GM10266 (cell line): ENCODE measurements at regions not wholly inside any gene's neighbourhood (a gene's known extent, or its start where the extent isn't known, plus 50 kb on each side); places are given as distances from the start of the nearest gene placed in this dataset.
"Not testable (repeated sequence)": the region's sequence is repeated elsewhere in the genome, so short reads cannot be mapped to it uniquely, and the experiment has no call there.

Experiments
- DNase-seq: peaks from one replicate; pipeline ENCODE4 v3.0.0; 2012; ENCODE audit errors: extremely low spot score
- CTCF ChIP-seq: IDR thresholded peaks from 2 replicates; pipeline ENCODE4 v1.5.1; 2012; ENCODE audit warnings: mild to moderate bottlenecking, low read depth; ENCODE audit not compliant: control insufficient read depth, insufficient read depth; ENCODE audit errors: missing control alignments

GRCh38 chr9:38130724-38131123 lies 61.7 kb upstream of the SHB start:
- no peak for DNase-seq
- TF ChIP-seq CTCF, result no peak

DNA sequence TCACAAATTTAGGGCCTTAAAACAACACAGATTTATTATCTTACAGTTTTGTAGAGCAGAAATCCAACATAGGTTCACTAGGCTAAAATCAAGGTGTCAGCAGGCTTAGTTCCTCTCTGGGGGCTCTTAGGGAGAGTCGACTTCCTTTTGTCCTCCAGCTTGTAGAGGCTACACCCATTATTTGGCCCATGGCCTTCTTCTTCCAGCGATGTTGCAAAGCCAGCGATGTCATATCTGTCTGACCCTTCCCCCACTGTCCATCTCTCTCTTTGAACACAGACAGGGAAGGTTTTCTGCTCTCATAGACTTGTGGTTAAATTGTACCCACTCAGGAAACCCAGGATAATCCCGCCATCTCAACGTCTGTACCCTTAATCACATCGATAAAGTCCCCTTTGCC lies 60.3 kb upstream of the SHB start:
- TF ChIP-seq CTCF, result no peak
- no peak for DNase-seq

- TF ChIP-seq CTCF, result no peak
- DNase-seq, result no peak
These were observed 59.8 kb upstream of the SHB start for GRCh38 chr9:38128752-38129270.

DNA sequence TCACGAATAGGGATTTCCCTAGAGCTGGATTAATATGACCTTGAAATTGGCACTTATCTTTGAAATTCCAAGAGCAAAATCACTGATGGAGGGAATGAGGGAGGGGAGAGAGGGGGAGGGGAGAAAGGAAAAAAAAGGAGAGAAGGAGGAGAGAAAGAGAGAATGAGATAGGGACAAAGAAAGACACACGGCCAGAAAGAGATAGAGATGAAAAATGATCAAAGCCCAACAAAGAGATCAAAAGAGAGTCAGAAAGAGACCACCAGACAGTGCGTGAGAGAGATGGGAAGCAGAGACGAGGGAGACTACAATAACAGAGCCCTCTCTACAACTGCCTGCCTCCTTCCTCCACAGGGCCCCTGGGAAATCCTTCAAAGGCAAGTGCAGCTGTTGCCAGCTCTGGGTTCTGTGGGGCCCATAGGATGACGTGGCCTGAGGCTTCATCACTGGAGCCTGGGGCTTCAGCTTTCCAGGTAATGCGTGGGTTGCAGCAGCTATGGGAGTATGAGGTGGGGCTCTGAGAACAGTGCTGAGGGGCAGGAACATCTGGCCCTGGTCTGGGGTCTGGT lies 58.3 kb upstream of the SHB start:
- no peak for TF ChIP-seq CTCF
- no peak for DNase-seq

GRCh38 chr9:38126730-38127129 lies 57.7 kb upstream of the SHB start:
- DNase-seq, result no peak
- TF ChIP-seq CTCF, result no peak

DNA sequence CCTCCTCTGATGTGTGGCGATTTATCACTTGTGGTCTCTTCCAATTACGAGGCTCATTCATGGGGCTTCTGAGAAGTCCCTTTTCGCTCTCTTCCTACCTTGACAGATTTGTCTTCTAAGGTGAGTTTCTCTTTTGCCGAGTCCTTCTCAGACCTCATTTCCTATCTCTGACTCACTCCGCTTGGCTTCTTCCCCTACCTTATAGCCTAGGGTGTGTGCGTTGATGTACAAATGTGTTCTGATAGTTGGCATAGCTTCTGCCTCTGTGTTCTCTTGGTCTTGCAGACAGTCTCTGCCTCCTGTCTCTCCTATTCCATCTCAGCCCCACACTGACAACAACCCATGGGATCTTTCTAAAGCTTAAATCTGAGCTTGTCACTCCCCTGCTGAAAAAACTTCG lies 56.9 kb upstream of the SHB start:
- TF ChIP-seq CTCF, result no peak
- DNase-seq, result no peak

DNA sequence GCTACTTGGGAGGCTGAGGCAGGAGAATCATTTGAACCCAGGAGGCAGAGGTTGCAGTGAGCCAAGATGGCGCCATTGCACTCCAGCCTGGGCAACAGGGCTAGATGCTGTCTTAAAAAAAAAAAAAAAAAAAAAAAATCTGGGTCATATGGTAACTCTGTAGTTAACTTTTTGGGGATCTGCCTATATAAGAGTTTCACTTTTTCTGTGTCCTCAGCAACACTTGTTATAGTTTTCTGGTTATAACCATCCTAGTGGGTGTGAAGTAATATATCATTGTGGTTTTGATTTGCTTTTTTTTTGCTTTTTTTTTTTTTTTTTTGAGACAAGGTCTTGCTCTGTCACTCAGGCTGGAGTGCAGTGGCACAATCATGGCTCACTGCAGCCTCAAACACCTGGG lies 54.3 kb upstream of the SHB start:
- not testable (repeated sequence) for DNase-seq

GRCh38 chr9:38120961-38121360 lies 51.9 kb upstream of the SHB start:
- DNase-seq, result no peak
- no peak for TF ChIP-seq CTCF
